GM21390 (cell line): ENCODE measurements at regions not wholly inside any gene's neighbourhood (a gene's known extent, or its start where the extent isn't known, plus 50 kb on each side); places are given as distances from the start of the nearest gene placed in this dataset.

Experiments used
- ATAC-seq: cut with Tn5 transposase; IDR thresholded peaks from one replicate; pipeline ENCODE4 v1.9.1; 2021; ENCODE audit not compliant: unreplicated experiment

GRCh38 chr13:84528408-84529070 is 646.3 kb upstream of the SLITRK1 start:
- ATAC-seq, result no peak

GRCh38 chr13:84525865-84526264 is 643.6 kb upstream of the SLITRK1 start:
- ATAC-seq, result no peak

GRCh38 chr13:84524586-84524985 is 642.3 kb upstream of the SLITRK1 start:
- no peak for ATAC-seq

- ATAC-seq, result no peak
Measured at GRCh38 chr13:84500016-84500415, 617.7 kb upstream of the SLITRK1 start.

- no peak for ATAC-seq
Measured at GRCh38 chr13:84497613-84498012, 615.3 kb upstream of the SLITRK1 start.

- ATAC-seq, result no peak
Measured at GRCh38 chr13:84491952-84492351, 609.7 kb upstream of the SLITRK1 start.

GRCh38 chr13:84487752-84488151 is 605.5 kb upstream of the SLITRK1 start:
- ATAC-seq, result no peak

GRCh38 chr13:84481958-84482357 is 599.7 kb upstream of the SLITRK1 start:
- ATAC-seq, result no peak

- no peak for ATAC-seq
Measured at GRCh38 chr13:84479656-84480055, 597.4 kb upstream of the SLITRK1 start.

GRCh38 chr13:84470528-84470927 is 588.3 kb upstream of the SLITRK1 start:
- no peak for ATAC-seq

- no peak for ATAC-seq
Measured at GRCh38 chr13:84466461-84466860, 584.2 kb upstream of the SLITRK1 start.

- ATAC-seq, result no peak
Measured at GRCh38 chr13:84460989-84461388, 578.7 kb upstream of the SLITRK1 start.

GRCh38 chr13:84455143-84455905 is 573.0 kb upstream of the SLITRK1 start:
- ATAC-seq, result no peak

GRCh38 chr13:84447640-84447978 is 565.3 kb upstream of the SLITRK1 start:
- ATAC-seq, result no peak

- ATAC-seq, result no peak
Measured at GRCh38 chr13:84446972-84447639, 564.8 kb upstream of the SLITRK1 start.

GRCh38 chr13:84445776-84446175 is 563.5 kb upstream of the SLITRK1 start:
- no peak for ATAC-seq

GRCh38 chr13:84443463-84443862 is 561.2 kb upstream of the SLITRK1 start:
- no peak for ATAC-seq

- no peak for ATAC-seq
Measured at GRCh38 chr13:84439108-84439507, 556.8 kb upstream of the SLITRK1 start.

- ATAC-seq, result no peak
Measured at GRCh38 chr13:84433024-84433423, 550.8 kb upstream of the SLITRK1 start.

- ATAC-seq, result no peak
Measured at GRCh38 chr13:84431646-84432045, 549.4 kb upstream of the SLITRK1 start.

- no peak for ATAC-seq
Measured at GRCh38 chr13:84430446-84430845, 548.2 kb upstream of the SLITRK1 start.

- ATAC-seq, result no peak
Measured at GRCh38 chr13:84430015-84430414, 547.7 kb upstream of the SLITRK1 start.
